ENCODE measurements at regions not wholly inside any gene's neighbourhood (a gene's known extent, or its start where the extent isn't known, plus 50 kb on each side); places are given as distances from the start of the nearest gene placed in this dataset.
"Not testable (repeated sequence)": the region's sequence is repeated elsewhere in the genome, so short reads cannot be mapped to it uniquely, and the experiment has no call there.

GRCh38 chr20:48498125-48498524, 329.7 kb downstream of the PREX1 start:
- H3K4me3 ChIP-seq (replicated peaks in 1 of 3; ENCODE audit: low read depth in 2 of 3, low read length in 3 of 3); H3K36me3 ChIP-seq (replicated peaks in 1 of 2; ENCODE audit: control insufficient read depth in 1 of 2, insufficient read depth in 2 of 2, low read length in 2 of 2); H3K36me3 Mint-ChIP-seq; H3K27me3 Mint-ChIP-seq (ENCODE audit: low read depth in 3 of 3); H3K79me2 ChIP-seq (ENCODE audit: insufficient read depth, low read length); H3K4me1 ChIP-seq (ENCODE audit: control insufficient read depth in 1 of 2, insufficient read depth in 2 of 2, low read length in 2 of 2); H3K9ac ChIP-seq (ENCODE audit: insufficient read depth, low read length, poor library complexity, severe bottlenecking); H3K4me2 ChIP-seq (replicated peaks; ENCODE audit: extremely low read depth, low read length, poor library complexity, severe bottlenecking); intact Hi-C loops (cut with micrococcal nuclease); H2AFZ ChIP-seq (ENCODE audit: insufficient read depth, low read depth, low read length, poor library complexity, severe bottlenecking); H4K20me1 ChIP-seq (ENCODE audit: insufficient read depth, low read length); H3K9me3 Mint-ChIP-seq; H3K9me3 ChIP-seq (replicated peaks in 1 of 2; ENCODE audit: control insufficient read depth in 1 of 2, insufficient read depth in 1 of 2, low read length in 2 of 2); H3K27ac Mint-ChIP-seq; H3K4me1 Mint-ChIP-seq; H3K4me3 Mint-ChIP-seq; H3K27ac ChIP-seq (ENCODE audit: low read depth in 1 of 2, low read length in 2 of 2); DNase-seq; H3K27me3 ChIP-seq (ENCODE audit: control insufficient read depth in 2 of 2, insufficient read depth in 2 of 2, low read length in 2 of 2): not testable (repeated sequence)
- 77% methylated on average over 3 of the region's 4 CpGs for WGBS (ENCODE audit: insufficient coverage)

GRCh38 chr20:48493966-48494365, 333.8 kb downstream of the PREX1 start:
- Histone ChIP-seq H3K4me3 (replicated peaks in 1 of 3; ENCODE audit: low read depth in 2 of 3, low read length in 3 of 3) (no peak overlapping the region), H3K9me3 (replicated peaks in 1 of 2; ENCODE audit: control insufficient read depth in 1 of 2, insufficient read depth in 1 of 2, low read length in 2 of 2) (no peaks in the 10 kb centered on the region), H3K27ac (ENCODE audit: low read depth in 1 of 2, low read length in 2 of 2) (no peak overlapping the region), H3K4me2 (replicated peaks; ENCODE audit: extremely low read depth, low read length, poor library complexity, severe bottlenecking) (no peak overlapping the region), H3K4me1 (ENCODE audit: control insufficient read depth in 1 of 2, insufficient read depth in 2 of 2, low read length in 2 of 2) (no peaks in the 10 kb centered on the region), H4K20me1 (ENCODE audit: insufficient read depth, low read length) (no peaks in the 10 kb centered on the region), H3K27me3 (ENCODE audit: control insufficient read depth in 2 of 2, insufficient read depth in 2 of 2, low read length in 2 of 2) (no peaks in the 10 kb centered on the region), H3K79me2 (ENCODE audit: insufficient read depth, low read length) (no peaks in the 10 kb centered on the region), H3K36me3 (replicated peaks in 1 of 2; ENCODE audit: control insufficient read depth in 1 of 2, insufficient read depth in 2 of 2, low read length in 2 of 2) (no peaks in the 10 kb centered on the region), H3K9ac (ENCODE audit: insufficient read depth, low read length, poor library complexity, severe bottlenecking) (no peak overlapping the region), H2AFZ (ENCODE audit: insufficient read depth, low read depth, low read length, poor library complexity, severe bottlenecking) (no peak overlapping the region)
- intact Hi-C loops (cut with micrococcal nuclease), result no loop called here
- Mint-ChIP-seq H3K27ac (no peak overlapping the region), H3K4me3 (no peak overlapping the region), H3K4me1 (no peaks in the 10 kb centered on the region), H3K9me3 (no peaks in the 10 kb centered on the region), H3K27me3 (ENCODE audit: low read depth in 3 of 3) (peaks cover 0 to 4% (median 2%) of the 10 kb centered on the region in 3 donors), H3K36me3 (no peaks in the 10 kb centered on the region)
- DNase-seq, result no peak
- TF ChIP-seq CTCF (IDR thresholded peaks at IDR 0.05), result no peak
- WGBS (ENCODE audit: insufficient coverage), result 100% methylated on average over 1 of the region's 8 CpGs

- H3K9me3 ChIP-seq (replicated peaks in 1 of 2; ENCODE audit: control insufficient read depth in 1 of 2, insufficient read depth in 1 of 2, low read length in 2 of 2); intact Hi-C loops (cut with micrococcal nuclease): not testable (repeated sequence)
These were observed 334.5 kb downstream of the PREX1 start for GRCh38 chr20:48493331-48493730.

More at GRCh38 chr20:48493331-48493730, 334.5 kb downstream of the PREX1 start:
- 85% methylated on average over 13 of the region's 18 CpGs for WGBS (ENCODE audit: insufficient coverage)
- not testable (repeated sequence) for H3K4me2 ChIP-seq (replicated peaks; ENCODE audit: extremely low read depth, low read length, poor library complexity, severe bottlenecking); H3K9ac ChIP-seq (ENCODE audit: insufficient read depth, low read length, poor library complexity, severe bottlenecking); H3K27ac ChIP-seq (ENCODE audit: low read depth in 1 of 2, low read length in 2 of 2); H3K27me3 Mint-ChIP-seq (ENCODE audit: low read depth in 3 of 3); H3K4me3 ChIP-seq (replicated peaks in 1 of 3; ENCODE audit: low read depth in 2 of 3, low read length in 3 of 3); H3K36me3 Mint-ChIP-seq; H3K27ac Mint-ChIP-seq; H3K79me2 ChIP-seq (ENCODE audit: insufficient read depth, low read length); H3K4me1 ChIP-seq (ENCODE audit: control insufficient read depth in 1 of 2, insufficient read depth in 2 of 2, low read length in 2 of 2); H3K4me3 Mint-ChIP-seq; DNase-seq; H3K36me3 ChIP-seq (replicated peaks in 1 of 2; ENCODE audit: control insufficient read depth in 1 of 2, insufficient read depth in 2 of 2, low read length in 2 of 2); H3K9me3 Mint-ChIP-seq; H3K4me1 Mint-ChIP-seq; H2AFZ ChIP-seq (ENCODE audit: insufficient read depth, low read depth, low read length, poor library complexity, severe bottlenecking); H3K27me3 ChIP-seq (ENCODE audit: control insufficient read depth in 2 of 2, insufficient read depth in 2 of 2, low read length in 2 of 2); H4K20me1 ChIP-seq (ENCODE audit: insufficient read depth, low read length)

Data from CD14-positive monocyte (primary cell).